ENCODE measurements at regions not wholly inside any gene's neighbourhood (a gene's known extent, or its start where the extent isn't known, plus 50 kb on each side); places are given as distances from the start of the nearest gene placed in this dataset.
"Not testable (repeated sequence)": the region's sequence is repeated elsewhere in the genome, so short reads cannot be mapped to it uniquely, and the experiment has no call there.

- no peak for FAIRE-seq
Observed at GRCh38 chr7:148515237-148515636, 75.3 kb upstream of the C7orf33 start.

GRCh38 chr7:148515728-148516695, 74.6 kb upstream of the C7orf33 start:
- FAIRE-seq, result no peak

- not testable (repeated sequence) for FAIRE-seq
Observed at GRCh38 chr7:148519386-148519785, 71.2 kb upstream of the C7orf33 start.

- no peak for FAIRE-seq
Observed at GRCh38 chr7:148521271-148521670, 69.3 kb upstream of the C7orf33 start.

GRCh38 chr7:148523550-148523949, 67.0 kb upstream of the C7orf33 start:
- no peak for FAIRE-seq

- no peak for FAIRE-seq
Observed at GRCh38 chr7:148524479-148525224, 65.9 kb upstream of the C7orf33 start.

GRCh38 chr7:148527717-148528168, 62.8 kb upstream of the C7orf33 start:
- FAIRE-seq, result no peak

- FAIRE-seq, result no peak
Observed at GRCh38 chr7:148535217-148535616, 55.3 kb upstream of the C7orf33 start.

GRCh38 chr7:148537435-148537834, 53.1 kb upstream of the C7orf33 start:
- FAIRE-seq, result no peak

- FAIRE-seq, result no peak
Observed at GRCh38 chr7:148540041-148540738, 50.4 kb upstream of the C7orf33 start.

Data from islet of Langerhans (tissue), 1 donor.